ENCODE measurements at regions not wholly inside any gene's neighbourhood (a gene's known extent, or its start where the extent isn't known, plus 50 kb on each side); places are given as distances from the start of the nearest gene placed in this dataset.
A peak's percentile ranks its signal among the peaks of the same experiment; 100 is the strongest.

GRCh38 chr2:9142551-9143263, 63.9 kb upstream of the ASAP2 start (continued):
- peak; percentile 51 for TF ChIP-seq PPARG (CRISPR knock-in tag; conservative IDR thresholded peaks at IDR 0.05)
- peak; percentile 30; the same call in 1 of the 2 replicates for TF ChIP-seq ZNF263 (CRISPR knock-in tag; IDR thresholded peaks at IDR 0.05)
- TF ChIP-seq ZNF607 (CRISPR knock-in tag; IDR thresholded peaks at IDR 0.05; ENCODE audit: borderline replicate concordance), result peak; percentile 51; the same call in 1 of the 2 replicates
- TF ChIP-seq ZNF615 (CRISPR knock-in tag; IDR thresholded peaks at IDR 0.05; ENCODE audit: borderline replicate concordance), result no peak
- TF ChIP-seq EP300 (IDR thresholded peaks at IDR 0.05; ENCODE audit: low read depth in 2 of 2, low read length in 2 of 2), result 0 out of 4 replicates have a peak, but pooled peaks of 1 of the 2 experiments have one; percentile 23
- no peak for TF ChIP-seq EP300 (CRISPR knock-in tag; IDR thresholded peaks at IDR 0.05; ENCODE audit: borderline replicate concordance)
- 0 out of 2 replicates have a peak, but pooled peaks have one; percentile 17 for TF ChIP-seq TGIF2 (CRISPR knock-in tag; IDR thresholded peaks at IDR 0.05)
- TF ChIP-seq HDAC1 (CRISPR knock-in tag; IDR thresholded peaks at IDR 0.05), result peak; percentile 39
- peak; percentile 84 for TF ChIP-seq XRCC5 (optimal IDR thresholded peaks at IDR 0.05; ENCODE audit: low read length)
- TF ChIP-seq HNF4G (IDR thresholded peaks at IDR 0.05; ENCODE audit: borderline replicate concordance, low read depth, low read length), result no peak
- TF ChIP-seq HNF4G (CRISPR knock-in tag; IDR thresholded peaks at IDR 0.05; ENCODE audit: borderline replicate concordance, low read depth), result peak; percentile 34; the same call in 1 of the 2 replicates
- TF ChIP-seq ZNF484 (CRISPR knock-in tag; IDR thresholded peaks at IDR 0.05; ENCODE audit: borderline replicate concordance, low read depth), result no peak
- TF ChIP-seq ARID5B (CRISPR knock-in tag; IDR thresholded peaks at IDR 0.05), result peak; percentile 60; the same call in 1 of the 2 replicates
- peak; percentile 55; the same call in 1 of the 2 replicates for TF ChIP-seq HOXA3 (CRISPR knock-in tag; IDR thresholded peaks at IDR 0.05)
- no peak for TF ChIP-seq NCOA1 (CRISPR knock-in tag; IDR thresholded peaks at IDR 0.05)
- peak; percentile 29; the same call in 1 of the 2 replicates for TF ChIP-seq SIN3A (IDR thresholded peaks at IDR 0.05; ENCODE audit: borderline replicate concordance, low read depth, low read length)
- TF ChIP-seq ZNF446 (CRISPR knock-in tag; IDR thresholded peaks at IDR 0.05), result no peak
- peak; percentile 46; the same call in 1 of the 2 replicates for TF ChIP-seq ZBTB7B (CRISPR knock-in tag; IDR thresholded peaks at IDR 0.05)
- TF ChIP-seq ZNF225 (CRISPR knock-in tag; IDR thresholded peaks at IDR 0.05), result peak; percentile 80; the same call in 1 of the 2 replicates
- TF ChIP-seq ZNF317 (CRISPR knock-in tag; IDR thresholded peaks at IDR 0.05), result peak; percentile 75; the same call in 1 of the 2 replicates
- TF ChIP-seq KMT2A (CRISPR knock-in tag; IDR thresholded peaks at IDR 0.05), result peak; percentile 48; the same call in 1 of the 2 replicates
- TF ChIP-seq AHR (CRISPR knock-in tag; IDR thresholded peaks at IDR 0.05), result peak; percentile 87
- TF ChIP-seq ZBTB4 (CRISPR knock-in tag; IDR thresholded peaks at IDR 0.05; ENCODE audit: borderline replicate concordance), result no peak; the same call in 1 of the 2 replicates
- no peak for TF ChIP-seq FOXP1 (IDR thresholded peaks at IDR 0.05)
- no peak for TF ChIP-seq FOXP1 (CRISPR knock-in tag; IDR thresholded peaks at IDR 0.05)
- peak; percentile 6 for TF ChIP-seq SKI (IDR thresholded peaks at IDR 0.05; ENCODE audit: partially characterized antibody)

Measured in HepG2 (cell line).